Gastrocnemius medialis (tissue), 4 donors: ENCODE measurements at regions not wholly inside any gene's neighbourhood (a gene's known extent, or its start where the extent isn't known, plus 50 kb on each side); places are given as distances from the start of the nearest gene placed in this dataset.
A peak's percentile ranks its signal among the peaks of the same experiment; 100 is the strongest.

Source experiments
- ATAC-seq, 2 donors: fragments of 150-250 bp; one replicate each; pipeline ENCODE4 v1.9.1; 2016
- DNase-seq, 2 donors: peaks; one replicate each; pipeline ENCODE4 v3.0.0-alpha.2; 2019
- H3K27ac ChIP-seq, 4 donors: fragments of 200-600 bp; sonication (generic); 1 replicate in 1 of 4; 2 replicates in 3 of 4; pipeline ENCODE4 v1.5.1; 2016 to 2018; ENCODE audit warnings: mild to moderate bottlenecking in 2 of 4, moderate library complexity in 1 of 4
- H3K27me3 ChIP-seq, 3 donors: fragments of 200-600 bp; sonication (generic) in 2 of 3; 1 replicate in 1 of 3; 2 replicates in 2 of 3; pipeline versions ENCODE4 v1.5.1 to v1.6.0; 2016 to 2019; ENCODE audit warnings: mild to moderate bottlenecking in 1 of 3, moderate library complexity in 1 of 3
- H3K36me3 ChIP-seq, 2 donors: fragments of 200-600 bp; sonication (generic) in 1 of 2; one replicate each; pipeline ENCODE4 v1.5.1; 2017 to 2018
- H3K4me1 ChIP-seq, 2 donors: fragments of 200-600 bp; sonication (generic) in 1 of 2; one replicate each; pipeline ENCODE4 v1.5.1; 2016 to 2017; ENCODE audit warnings: mild to moderate bottlenecking in 2 of 2
- H3K4me3 ChIP-seq, 4 donors: fragments of 200-600 bp; sonication (generic) in 3 of 4; 1 replicate in 1 of 4; 2 replicates in 3 of 4; pipeline ENCODE4 v1.5.1; 2016 to 2019; ENCODE audit warnings: mild to moderate bottlenecking in 2 of 4
- H3K9me3 ChIP-seq, 3 donors: fragments of 200-600 bp; sonication (generic) in 2 of 3; 1 replicate in 1 of 3; 2 replicates in 2 of 3; pipeline ENCODE4 v1.5.1; 2016 to 2019
- CTCF ChIP-seq, 5 experiments: fragments of 450-650 bp in 3 of 5; fragments of 200-600 bp in 2 of 5; sonication (generic) in 2 of 5; IDR thresholded peaks in 4 of 5; conservative IDR thresholded peaks in 1 of 5; 1 replicate in 4 of 5; 2 replicates in 1 of 5; pipeline ENCODE4 v1.5.1; 2016 to 2019; ENCODE audit warnings: antibody characterized with exemption in 5 of 5, mild to moderate bottlenecking in 3 of 5, moderate library complexity in 3 of 5
- POLR2A ChIP-seq, 2 donors: fragments of 450-650 bp; IDR thresholded peaks; one replicate each; pipeline ENCODE4 v1.6.1; 2017; ENCODE audit warnings: antibody characterized with exemption in 2 of 2, mild to moderate bottlenecking in 2 of 2, moderate library complexity in 2 of 2
- in situ Hi-C, 4 donors: fragments of 200-750 bp; cut with MboI; loops; one replicate each; pipeline versions ENCODE4 v1.15.0 to v1.8.0; 2017; ENCODE audit warnings: low sequenced_read_pairs in 4 of 4
- intact Hi-C: fragments of 100-400 bp; cut with DNase I; formaldehyde crosslinking; loops from one replicate; pipeline ENCODE4 v1.15.1; 2023; ENCODE audit warnings: low total_unique reads

DNA sequence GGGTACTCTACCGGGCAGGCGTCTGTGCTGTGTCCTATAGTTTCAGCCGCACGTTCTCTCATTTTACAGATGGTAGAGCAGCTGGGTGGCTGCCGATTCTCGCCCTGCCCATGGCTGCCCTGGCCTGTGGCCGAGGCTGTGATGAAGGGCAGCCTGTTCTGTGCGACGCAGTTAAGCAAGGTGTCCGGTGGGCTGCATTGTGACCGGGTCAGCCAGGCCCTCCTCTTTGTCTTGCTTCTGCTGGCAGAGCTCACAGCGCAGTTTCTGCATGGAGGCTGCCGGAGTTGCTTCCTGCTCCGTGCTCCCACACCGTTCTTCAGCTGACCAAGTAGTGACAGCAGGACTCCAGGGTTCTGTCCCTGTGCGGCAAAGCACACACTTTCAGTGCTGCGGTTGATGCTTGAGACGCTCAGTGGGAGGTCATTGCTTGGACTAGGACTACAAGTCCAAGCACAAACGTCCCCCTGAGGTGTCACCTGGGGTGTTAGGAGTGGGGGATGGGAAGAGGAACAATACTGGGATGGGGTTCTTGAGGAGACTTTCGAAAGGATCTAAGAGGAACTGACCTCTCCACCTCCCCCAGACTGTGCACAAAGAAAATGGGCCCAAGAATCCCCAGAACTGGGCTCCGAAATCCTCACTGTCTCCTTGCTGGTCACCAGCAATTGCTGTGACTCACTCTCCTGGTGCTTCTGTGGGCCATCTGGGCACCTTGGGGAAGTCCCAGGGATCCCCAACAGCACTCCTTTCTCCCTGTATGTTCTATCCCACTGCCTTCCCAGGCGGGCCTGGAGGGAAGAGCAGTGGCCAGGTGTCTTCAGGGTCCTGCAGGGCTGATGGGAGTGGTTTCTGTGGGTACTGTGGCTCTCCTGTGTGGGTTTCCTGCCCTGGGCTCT is 58.2 kb downstream of the GADD45G start:
- Histone ChIP-seq H3K27ac (peak overlapping the region; percentile 63 to 76 (median 68)), H3K27me3 (no peaks in the 10 kb centered on the region), H3K4me3 (peak overlapping the region in 1 of 4 donors; percentile 39), H3K36me3 (no peaks in the 10 kb centered on the region), H3K4me1 (peaks cover 38 to 39% of the 10 kb centered on the region in 2 donors), H3K9me3 (no peaks in the 10 kb centered on the region)
- in situ Hi-C loops (no loop called here), intact Hi-C loops (no loop called here)
- no peak for DNase-seq
- no peak for ATAC-seq
- no peak for TF ChIP-seq CTCF (IDR thresholded peaks at IDR 0.05 in 4 of 5, conservative IDR thresholded peaks at IDR 0.05 in 1 of 5)
- no peak for TF ChIP-seq POLR2A (IDR thresholded peaks at IDR 0.05)

- no peak overlapping the region for H3K27ac ChIP-seq
- H3K9me3 ChIP-seq: no peaks in the 10 kb centered on the region
- intact Hi-C loops: no loop called here
- ATAC-seq: no peak
- H3K27me3 ChIP-seq: no peaks in the 10 kb centered on the region
- TF ChIP-seq CTCF (IDR thresholded peaks at IDR 0.05 in 4 of 5, conservative IDR thresholded peaks at IDR 0.05 in 1 of 5) (no peak), POLR2A (IDR thresholded peaks at IDR 0.05) (no peak)
- H3K4me1 ChIP-seq: peaks cover 44% of the 10 kb centered on the region in 2 donors
- in situ Hi-C loops: no loop called here
- no peak for DNase-seq
- H3K36me3 ChIP-seq: no peaks in the 10 kb centered on the region
- no peak overlapping the region for H3K4me3 ChIP-seq
These were observed 58.8 kb downstream of the GADD45G start for GRCh38 chr9:89663614-89663970.

- Histone ChIP-seq H3K36me3 (no peaks in the 10 kb centered on the region), H3K9me3 (no peaks in the 10 kb centered on the region), H3K4me1 (peaks cover 48 to 49% of the 10 kb centered on the region in 2 donors), H3K4me3 (no peak overlapping the region), H3K27me3 (no peaks in the 10 kb centered on the region), H3K27ac (no peak overlapping the region)
- no peak for DNase-seq
- intact Hi-C loops: no loop called here
- no peak for ATAC-seq
- TF ChIP-seq CTCF (IDR thresholded peaks at IDR 0.05 in 4 of 5, conservative IDR thresholded peaks at IDR 0.05 in 1 of 5) (no peak), POLR2A (IDR thresholded peaks at IDR 0.05) (no peak)
- in situ Hi-C loops: no loop called here
These were observed 59.2 kb downstream of the GADD45G start for GRCh38 chr9:89664010-89664409.

DNA sequence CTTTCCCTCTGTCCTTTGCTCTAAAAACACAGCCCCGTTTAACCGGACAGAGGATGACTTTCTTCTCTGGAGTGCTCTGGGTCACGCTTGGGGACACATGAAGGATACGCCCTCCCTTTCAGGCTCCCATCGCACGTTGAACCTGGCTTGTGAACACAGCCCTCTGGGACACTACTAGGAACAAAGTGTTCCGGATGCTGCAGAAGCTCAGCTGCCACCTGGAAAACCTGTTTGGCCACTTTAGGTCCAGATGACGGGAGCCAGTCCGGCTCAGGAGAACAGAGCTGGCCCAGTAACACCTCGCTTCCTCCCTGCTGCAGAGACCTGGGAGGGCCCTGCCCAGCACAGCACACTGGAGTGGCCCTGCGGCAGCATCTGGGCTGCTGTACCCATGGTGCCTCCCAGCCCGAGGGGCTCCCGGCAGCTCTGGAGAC is 60.1 kb downstream of the GADD45G start:
- TF ChIP-seq POLR2A (IDR thresholded peaks at IDR 0.05) (no peak), CTCF (IDR thresholded peaks at IDR 0.05 in 4 of 5, conservative IDR thresholded peaks at IDR 0.05 in 1 of 5) (no peak)
- Histone ChIP-seq H3K4me3 (no peak overlapping the region), H3K36me3 (no peaks in the 10 kb centered on the region), H3K4me1 (peaks cover 49 to 50% of the 10 kb centered on the region in 2 donors), H3K27ac (no peak overlapping the region), H3K9me3 (no peaks in the 10 kb centered on the region), H3K27me3 (no peaks in the 10 kb centered on the region)
- no peak for DNase-seq
- no peak for ATAC-seq
- in situ Hi-C loops (no loop called here), intact Hi-C loops (no loop called here)
